Prostate gland (tissue), 2 donors: ENCODE measurements at regions not wholly inside any gene's neighbourhood (a gene's known extent, or its start where the extent isn't known, plus 50 kb on each side); places are given as distances from the start of the nearest gene placed in this dataset.

ENCODE experiments used
- POLR2A ChIP-seq: fragments of 450-650 bp; IDR thresholded peaks from one replicate; pipeline ENCODE4 v1.6.1; 2016; ENCODE audit warnings: antibody characterized with exemption, mild to moderate bottlenecking
- POLR2AphosphoS5 ChIP-seq: sonication (generic); formaldehyde crosslinking; IDR thresholded peaks from one replicate; pipeline ENCODE4 v1.6.1; 2017; ENCODE audit warnings: antibody characterized with exemption
- TF ChIP-seq, protein P1 (sequence below), 4 experiments: fragments of 200-600 bp in 2 of 4; fragments of 450-650 bp in 2 of 4; sonication (generic) in 2 of 4; IDR thresholded peaks; 1 replicate in 3 of 4; 2 replicates in 1 of 4; pipeline ENCODE4 v1.5.1; 2016 to 2019; ENCODE audit warnings: antibody characterized with exemption in 4 of 4, mild to moderate bottlenecking in 2 of 4, moderate library complexity in 2 of 4

DNA sequence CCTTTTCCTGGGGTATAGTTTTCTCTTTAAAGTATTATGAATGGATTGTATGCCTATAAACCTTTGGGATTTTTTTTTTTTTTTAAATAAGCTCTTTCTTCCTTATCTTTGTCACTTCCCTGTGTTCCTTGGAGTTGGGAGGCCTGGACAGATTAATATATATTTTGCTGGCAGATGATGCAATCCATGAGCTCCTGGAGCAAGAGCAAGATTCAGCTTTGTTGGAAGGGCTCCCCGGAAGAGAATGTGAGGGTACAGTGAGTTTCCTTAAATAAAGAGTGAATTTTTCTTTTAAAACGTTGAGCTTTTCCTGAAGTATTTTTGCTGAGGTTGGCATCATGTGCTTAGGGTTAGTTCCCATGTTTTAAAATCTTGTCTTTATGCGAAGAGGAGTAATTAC is 98.7 kb upstream of the SLC28A3 start:
- TF ChIP-seq, protein P1, sequence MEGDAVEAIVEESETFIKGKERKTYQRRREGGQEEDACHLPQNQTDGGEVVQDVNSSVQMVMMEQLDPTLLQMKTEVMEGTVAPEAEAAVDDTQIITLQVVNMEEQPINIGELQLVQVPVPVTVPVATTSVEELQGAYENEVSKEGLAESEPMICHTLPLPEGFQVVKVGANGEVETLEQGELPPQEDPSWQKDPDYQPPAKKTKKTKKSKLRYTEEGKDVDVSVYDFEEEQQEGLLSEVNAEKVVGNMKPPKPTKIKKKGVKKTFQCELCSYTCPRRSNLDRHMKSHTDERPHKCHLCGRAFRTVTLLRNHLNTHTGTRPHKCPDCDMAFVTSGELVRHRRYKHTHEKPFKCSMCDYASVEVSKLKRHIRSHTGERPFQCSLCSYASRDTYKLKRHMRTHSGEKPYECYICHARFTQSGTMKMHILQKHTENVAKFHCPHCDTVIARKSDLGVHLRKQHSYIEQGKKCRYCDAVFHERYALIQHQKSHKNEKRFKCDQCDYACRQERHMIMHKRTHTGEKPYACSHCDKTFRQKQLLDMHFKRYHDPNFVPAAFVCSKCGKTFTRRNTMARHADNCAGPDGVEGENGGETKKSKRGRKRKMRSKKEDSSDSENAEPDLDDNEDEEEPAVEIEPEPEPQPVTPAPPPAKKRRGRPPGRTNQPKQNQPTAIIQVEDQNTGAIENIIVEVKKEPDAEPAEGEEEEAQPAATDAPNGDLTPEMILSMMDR (IDR thresholded peaks at IDR 0.05): no peak
- no peak for TF ChIP-seq POLR2A
- no peak for TF ChIP-seq POLR2AphosphoS5
